ENCODE measurements at regions not wholly inside any gene's neighbourhood (a gene's known extent, or its start where the extent isn't known, plus 50 kb on each side); places are given as distances from the start of the nearest gene placed in this dataset.
"Not testable (repeated sequence)": the region's sequence is repeated elsewhere in the genome, so short reads cannot be mapped to it uniquely, and the experiment has no call there.

- no peak for DNase-seq
These were observed 167.6 kb upstream of the MAFB start for GRCh38 chr20:40856653-40857052.

GRCh38 chr20:40860487-40860902 is 168.1 kb upstream of the TOP1 start:
- no peak for DNase-seq

- DNase-seq, result peak; percentile 54
These were observed 167.1 kb upstream of the TOP1 start for GRCh38 chr20:40861427-40862008.

GRCh38 chr20:40863355-40863919 is 165.2 kb upstream of the TOP1 start:
- DNase-seq, result no peak

- DNase-seq, result no peak
These were observed 164.2 kb upstream of the TOP1 start for GRCh38 chr20:40864470-40864869.

GRCh38 chr20:40865095-40865494 is 163.5 kb upstream of the TOP1 start:
- no peak for DNase-seq

GRCh38 chr20:40866056-40866455 is 162.6 kb upstream of the TOP1 start:
- DNase-seq, result peak; percentile 59

- DNase-seq, result peak; percentile 85
These were observed 159.9 kb upstream of the TOP1 start for GRCh38 chr20:40868551-40869217.

GRCh38 chr20:40869218-40870147 is 159.1 kb upstream of the TOP1 start:
- DNase-seq, result no peak

- DNase-seq, result no peak
These were observed 153.2 kb upstream of the TOP1 start for GRCh38 chr20:40875116-40876085.

- not testable (repeated sequence) for DNase-seq
These were observed 150.5 kb upstream of the TOP1 start for GRCh38 chr20:40878099-40878498.

GRCh38 chr20:40880063-40880728 is 148.4 kb upstream of the TOP1 start:
- DNase-seq, result no peak

- DNase-seq, result no peak
These were observed 147.9 kb upstream of the TOP1 start for GRCh38 chr20:40880729-40881109.

- no peak for DNase-seq
These were observed 146.5 kb upstream of the TOP1 start for GRCh38 chr20:40882152-40882551.

GRCh38 chr20:40883097-40883496 is 145.5 kb upstream of the TOP1 start:
- no peak for DNase-seq

- no peak for DNase-seq
These were observed 141.5 kb upstream of the TOP1 start for GRCh38 chr20:40887105-40887504.

- DNase-seq, result not testable (repeated sequence)
These were observed 139.4 kb upstream of the TOP1 start for GRCh38 chr20:40889266-40889665.

- no peak for DNase-seq
These were observed 138.4 kb upstream of the TOP1 start for GRCh38 chr20:40890181-40890580.

- DNase-seq, result no peak
These were observed 138.0 kb upstream of the TOP1 start for GRCh38 chr20:40890635-40891034.

- DNase-seq, result no peak
These were observed 137.3 kb upstream of the TOP1 start for GRCh38 chr20:40891351-40891750.

GRCh38 chr20:40892642-40893041 is 136.0 kb upstream of the TOP1 start:
- DNase-seq, result no peak
